ENCODE measurements at regions not wholly inside any gene's neighbourhood (a gene's known extent, or its start where the extent isn't known, plus 50 kb on each side); places are given as distances from the start of the nearest gene placed in this dataset.

GRCh38 chr5:2840372-2840915 lies 89.0 kb upstream of the IRX2 start:
- ATAC-seq (no peak), FAIRE-seq (no peak), DNase-seq (ENCODE audit: extremely low read depth in 1 of 4, low spot score in 3 of 4) (no peak)
- Histone ChIP-seq H3K4me1 (replicated peaks in 1 of 2; ENCODE audit: control insufficient read depth in 2 of 2, insufficient read depth in 2 of 2, low read length in 2 of 2) (no peaks in the 10 kb centered on the region), H3K9ac (ENCODE audit: insufficient read depth in 1 of 2, low read depth in 2 of 2, low read length in 2 of 2) (no peak overlapping the region), H3K9me1 (ENCODE audit: control insufficient read depth, insufficient read depth, low read length) (no peaks in the 10 kb centered on the region), H3K36me3 (ENCODE audit: control insufficient read depth, insufficient read depth, low read length) (no peaks in the 10 kb centered on the region), H3K9me3 (replicated peaks; ENCODE audit: control insufficient read depth, insufficient read depth, low read depth, low read length) (no peaks in the 10 kb centered on the region), H3K79me2 (ENCODE audit: control insufficient read depth, insufficient read depth, low read length) (no peaks in the 10 kb centered on the region), H3K27ac (ENCODE audit: extremely low read depth, low read depth, low read length) (no peak overlapping the region), H3K27me3 (ENCODE audit: control insufficient read depth in 2 of 2, insufficient read depth in 2 of 2, low read length in 2 of 2) (no peaks in the 10 kb centered on the region; a peak in 1 of 5 replicates), H2AFZ (ENCODE audit: low read depth, low read length) (no peak overlapping the region), H3K4me3 (no peak overlapping the region), H3K4me2 (ENCODE audit: insufficient read depth, low read length) (no peak overlapping the region), H4K20me1 (replicated peaks; ENCODE audit: control insufficient read depth, insufficient read depth, low read length) (no peaks in the 10 kb centered on the region)
- 0% methylated on average over 10 of the region's 10 CpGs for WGBS (ENCODE audit: insufficient coverage, low coverage, missing lambda C conversion rate)
- BruUV-seq (replicated peaks): no TSS peak
- ChIA-PET CTCF (ENCODE audit: low intra/inter-chr PET ratio) (no interaction called here), POLR2A (no interaction called here)
- TF ChIP-seq ATF1 (CRISPR knock-in tag; IDR thresholded peaks at IDR 0.05) (no peak), ATF1 (tag; IDR thresholded peaks at IDR 0.05) (peak; percentile 61), SRSF1 (IDR thresholded peaks at IDR 0.05; ENCODE audit: low read depth, low read length) (no peak), ATF7 (IDR thresholded peaks at IDR 0.05) (peak; percentile 65; the same call in 1 of the 2 replicates), ATF3 (IDR thresholded peaks at IDR 0.05) (peak; percentile 77; the same call in 1 of the 2 replicates), ATF3 (CRISPR knock-in tag; conservative IDR thresholded peaks at IDR 0.05) (no peak), RCOR1 (IDR thresholded peaks at IDR 0.05; ENCODE audit: borderline replicate concordance in 1 of 2, low read depth in 2 of 2, low read length in 2 of 2) (no peak)
- intact Hi-C loops (cut with micrococcal nuclease): no loop called here
- in situ Hi-C loops (cut with MboI): no loop called here
